Astrocyte of the hippocampus (primary cell): ENCODE measurements at regions not wholly inside any gene's neighbourhood (a gene's known extent, or its start where the extent isn't known, plus 50 kb on each side); places are given as distances from the start of the nearest gene placed in this dataset.
A peak's percentile ranks its signal among the peaks of the same experiment; 100 is the strongest.
"Not testable (repeated sequence)": the region's sequence is repeated elsewhere in the genome, so short reads cannot be mapped to it uniquely, and the experiment has no call there.

ENCODE experiments used
- DNase-seq: peaks from one replicate; pipeline ENCODE4 v3.0.0; 2011; ENCODE audit warnings: low read depth, low spot score

DNA sequence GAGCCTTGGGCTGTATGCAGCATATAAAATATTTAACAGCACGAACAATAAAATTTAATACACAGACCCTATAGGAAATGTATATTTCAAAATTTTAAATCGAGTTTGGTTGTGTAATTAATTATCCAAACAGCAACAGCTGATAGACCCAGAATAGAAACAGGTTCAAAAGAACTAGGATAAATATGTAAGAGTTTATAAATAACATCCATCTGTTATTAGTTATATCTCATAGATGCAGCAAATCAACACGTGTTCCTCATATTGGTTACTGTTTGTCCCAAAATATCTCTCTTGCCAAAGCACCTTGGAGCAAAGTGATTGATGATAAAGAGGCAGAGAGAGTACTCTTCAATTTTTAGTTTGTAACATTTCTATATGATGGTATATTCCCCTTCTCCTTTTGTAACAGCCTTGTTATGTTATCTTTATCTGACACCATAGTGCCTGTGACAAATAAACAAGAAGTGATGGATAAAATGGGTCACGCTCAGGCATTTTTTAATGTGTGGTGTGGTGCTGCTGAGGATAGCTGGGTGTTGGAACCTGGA lies 260.6 kb upstream of the NBEA start:
- no peak for DNase-seq

DNA sequence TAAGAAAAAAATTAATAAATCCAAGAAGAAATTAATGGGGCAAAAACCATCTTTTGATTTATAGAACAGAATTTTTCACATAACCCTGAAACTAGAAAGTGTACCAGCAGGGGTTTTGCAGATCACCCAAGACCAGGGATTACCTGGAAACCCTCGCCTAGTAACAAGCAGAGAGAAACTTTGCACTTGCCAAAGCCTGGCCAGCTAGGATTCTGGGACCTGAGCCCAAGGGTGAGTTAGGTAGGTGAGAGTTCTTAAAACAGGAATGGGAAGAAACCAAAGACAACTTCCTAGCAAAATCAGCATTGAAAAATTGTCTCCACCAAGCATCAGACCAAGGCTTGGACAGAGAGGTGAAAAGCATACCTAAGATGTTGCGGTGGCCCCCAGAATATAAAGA lies 247.0 kb upstream of the NBEA start:
- no peak for DNase-seq

DNA sequence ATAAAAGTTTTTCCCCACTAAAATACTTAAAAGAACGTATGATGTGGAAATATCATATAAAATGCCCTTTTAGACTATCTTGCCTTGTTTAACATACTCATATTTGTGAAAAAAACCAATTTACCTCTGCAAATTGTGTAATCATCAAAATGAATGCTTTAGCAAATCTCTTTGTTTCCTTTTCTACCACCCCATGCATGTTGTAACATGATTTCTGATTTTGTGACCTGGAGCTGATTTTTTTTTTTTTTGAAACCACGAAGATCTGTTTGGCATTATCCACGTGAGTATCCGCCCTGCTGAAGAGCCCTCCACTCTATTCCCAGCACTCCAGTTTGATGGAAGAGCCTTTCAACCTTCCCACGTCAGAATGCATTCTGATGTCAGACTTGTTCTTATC lies 245.8 kb upstream of the NBEA start:
- DNase-seq: no peak

GRCh38 chr13:34696741-34697140 lies 245.3 kb upstream of the NBEA start:
- no peak for DNase-seq

- DNase-seq: no peak
Observed at GRCh38 chr13:34698945-34699344, 243.1 kb upstream of the NBEA start.

DNA sequence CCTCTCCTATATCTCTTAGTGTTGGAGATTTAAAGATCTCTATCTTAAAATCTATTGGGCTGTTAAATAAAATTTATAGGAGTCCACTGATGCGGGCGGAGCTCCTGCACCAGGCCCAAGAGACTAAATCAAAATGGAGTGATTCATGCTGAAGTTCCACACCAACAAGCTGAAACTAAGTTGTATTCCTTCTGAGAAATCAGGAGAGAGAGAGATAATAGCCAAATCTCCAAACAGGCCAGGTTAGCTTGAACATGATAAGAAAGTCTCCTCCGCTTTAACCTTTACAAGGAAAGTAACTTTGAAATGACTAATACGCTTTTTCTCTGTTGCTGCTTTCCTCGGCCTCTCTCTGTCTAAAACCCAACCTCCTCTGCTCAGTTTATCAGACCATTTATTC lies 241.9 kb upstream of the NBEA start:
- no peak for DNase-seq

DNA sequence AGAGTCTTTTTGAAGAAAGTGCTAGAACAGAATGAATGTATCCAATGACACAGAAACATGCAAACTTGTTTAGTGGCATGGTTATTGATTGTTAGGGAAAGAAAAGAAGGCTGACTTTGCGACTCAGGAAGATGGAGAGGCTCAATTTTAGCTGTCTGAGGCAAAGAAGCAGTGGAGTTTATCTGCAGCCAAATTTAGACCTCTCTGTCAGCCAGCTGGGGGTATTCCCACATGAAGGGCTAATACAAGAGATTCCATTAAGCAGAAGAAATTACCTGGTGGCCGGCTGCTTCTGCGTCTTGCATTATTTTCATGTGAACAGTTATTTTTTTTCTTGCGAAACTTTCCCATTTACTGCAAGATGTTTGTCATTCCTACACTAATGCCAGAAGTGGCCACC lies 240.2 kb upstream of the NBEA start:
- DNase-seq: no peak

GRCh38 chr13:34708566-34709313 lies 233.3 kb upstream of the NBEA start:
- no peak for DNase-seq

DNA sequence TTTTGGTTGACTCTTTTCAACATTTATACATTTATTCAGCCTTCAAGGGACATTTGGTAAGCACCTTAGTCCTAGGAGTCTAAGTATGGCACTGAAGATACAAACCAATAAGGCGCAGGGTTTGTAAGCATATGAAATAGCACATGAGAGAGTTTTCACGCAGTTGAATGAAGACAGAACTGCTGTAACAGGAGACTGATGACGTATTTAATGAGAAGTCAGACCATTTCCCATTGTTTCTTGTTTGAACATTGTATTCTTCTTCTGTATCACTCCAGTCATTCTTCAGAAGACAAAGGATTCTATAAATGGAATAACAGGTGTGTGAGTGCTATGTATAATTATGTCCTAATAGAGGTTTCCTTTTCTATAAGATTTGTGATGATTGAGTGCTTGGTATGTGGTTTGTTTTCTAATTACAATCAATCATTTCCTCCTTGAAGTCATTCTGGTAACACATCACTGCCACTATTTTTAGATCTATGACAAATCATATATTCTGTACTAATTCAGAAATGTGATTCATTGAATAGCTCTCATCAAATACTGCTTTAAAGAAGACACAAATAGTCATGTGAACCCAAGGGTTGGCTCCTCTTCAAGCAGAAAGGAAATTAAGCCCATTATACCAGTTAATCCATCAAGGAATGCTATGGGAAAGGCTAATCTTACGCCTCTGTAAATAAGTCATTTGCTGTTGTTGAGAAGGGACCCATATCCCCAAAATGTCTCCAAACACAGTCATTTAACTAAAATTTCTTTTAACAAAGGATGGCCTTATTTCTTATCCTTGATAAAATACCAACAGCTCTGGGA lies 222.8 kb upstream of the NBEA start:
- no peak for DNase-seq

DNA sequence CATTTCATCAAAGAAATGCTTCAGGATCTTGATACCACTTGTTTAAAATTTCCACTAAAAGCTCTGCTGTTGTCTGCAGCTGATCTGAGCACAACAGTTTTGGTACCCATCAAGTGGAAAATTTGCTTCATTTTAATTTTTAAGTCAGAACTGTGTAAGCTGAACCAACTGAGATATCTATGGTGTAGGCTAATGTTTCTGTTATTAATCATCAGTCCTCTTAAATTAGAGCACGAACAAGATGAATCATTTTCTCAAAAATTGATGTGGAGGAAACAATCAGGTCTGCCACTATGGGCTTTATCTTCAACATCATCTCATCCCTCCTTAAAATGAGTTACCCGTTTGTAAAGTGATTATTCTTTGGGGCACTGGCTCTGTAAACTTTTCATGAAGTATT lies 221.5 kb upstream of the NBEA start:
- DNase-seq: no peak

DNA sequence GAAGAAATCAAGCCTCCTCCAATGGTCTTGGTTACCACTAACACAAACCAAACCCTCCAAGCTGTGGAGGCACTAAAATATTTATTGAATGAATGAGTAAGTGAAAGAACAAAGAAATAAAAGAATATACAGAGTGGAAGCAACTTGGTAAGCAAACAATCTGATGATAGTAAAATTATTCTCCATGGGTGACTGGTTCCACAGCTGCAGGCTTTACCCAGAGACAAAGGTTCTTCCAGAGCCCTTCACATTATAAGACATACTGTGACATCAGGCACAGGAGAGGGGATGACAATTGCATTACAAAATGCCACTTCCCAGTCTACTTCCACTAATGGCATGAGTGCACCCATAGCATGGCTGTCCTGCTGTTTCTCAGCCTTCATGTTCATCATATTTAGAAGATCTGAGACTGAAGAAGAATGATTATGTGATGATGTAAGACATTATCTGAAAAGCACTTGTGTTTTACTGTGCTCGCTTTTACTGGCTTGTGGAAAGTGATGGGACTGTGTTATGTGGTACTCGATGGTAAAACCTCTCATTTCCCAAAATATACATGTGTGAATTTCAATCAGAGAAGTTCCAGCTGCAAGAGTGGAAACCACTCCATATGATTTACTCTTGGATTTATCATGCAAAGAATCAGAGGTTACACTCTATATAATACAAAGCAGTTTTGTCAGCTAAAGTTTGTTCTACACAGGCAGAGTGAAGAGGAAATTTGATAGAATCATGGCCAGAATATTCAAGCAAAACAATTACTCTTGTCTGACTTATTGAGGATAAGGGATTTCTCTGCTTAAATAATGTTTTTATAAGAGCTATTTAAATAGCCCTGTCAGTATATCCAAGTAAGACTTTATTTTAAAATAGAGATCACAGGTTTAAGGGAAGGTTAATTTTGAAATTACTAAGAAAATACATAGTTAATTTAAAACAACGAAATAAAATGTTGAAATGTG lies 220.2 kb upstream of the NBEA start:
- no peak for DNase-seq

GRCh38 chr13:34722922-34723321 lies 219.1 kb upstream of the NBEA start:
- DNase-seq: no peak

GRCh38 chr13:34730961-34731360 lies 211.1 kb upstream of the NBEA start:
- no peak for DNase-seq

DNA sequence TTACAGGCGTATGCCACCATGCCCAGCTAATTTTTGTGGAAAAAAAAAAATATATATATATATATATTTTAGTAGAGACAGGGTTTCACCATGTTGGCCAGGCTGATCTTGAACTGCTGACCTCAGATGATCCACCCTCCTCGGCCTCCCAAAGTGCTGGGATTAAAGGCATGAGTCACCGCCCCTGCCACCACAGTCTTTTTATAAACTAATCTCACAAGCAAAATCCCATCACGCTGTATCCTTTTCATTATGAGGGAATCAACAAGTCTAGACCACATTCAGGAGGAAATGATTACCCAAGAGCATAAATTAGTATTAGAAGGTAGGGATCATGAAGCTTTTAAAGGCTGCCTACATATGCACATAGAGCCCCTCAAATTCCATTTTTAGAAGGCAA lies 210.6 kb upstream of the NBEA start:
- peak; percentile 6 for DNase-seq

GRCh38 chr13:34733721-34734120 lies 208.3 kb upstream of the NBEA start:
- peak; percentile 16 for DNase-seq

DNA sequence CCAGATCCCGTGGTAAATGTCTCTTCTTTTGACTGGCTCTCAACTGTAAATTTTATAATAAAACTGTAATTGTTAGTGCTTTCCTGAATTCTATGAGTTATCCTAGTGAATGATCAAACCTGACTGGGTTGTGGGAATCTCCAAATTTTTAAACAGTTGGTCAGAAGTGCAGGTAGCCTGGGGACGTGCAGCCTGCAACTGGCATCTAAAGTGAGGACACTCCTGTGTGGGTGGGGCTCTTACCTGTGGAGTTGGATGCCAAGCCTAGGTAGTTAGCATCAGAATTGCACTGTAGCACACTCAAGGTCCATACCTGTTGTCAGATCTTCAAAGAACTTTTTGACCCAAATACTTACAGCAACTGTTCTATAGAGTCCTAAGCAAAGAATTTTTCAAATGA lies 207.1 kb upstream of the NBEA start:
- no peak for DNase-seq

GRCh38 chr13:34738254-34738992 lies 203.6 kb upstream of the NBEA start:
- no peak for DNase-seq

DNA sequence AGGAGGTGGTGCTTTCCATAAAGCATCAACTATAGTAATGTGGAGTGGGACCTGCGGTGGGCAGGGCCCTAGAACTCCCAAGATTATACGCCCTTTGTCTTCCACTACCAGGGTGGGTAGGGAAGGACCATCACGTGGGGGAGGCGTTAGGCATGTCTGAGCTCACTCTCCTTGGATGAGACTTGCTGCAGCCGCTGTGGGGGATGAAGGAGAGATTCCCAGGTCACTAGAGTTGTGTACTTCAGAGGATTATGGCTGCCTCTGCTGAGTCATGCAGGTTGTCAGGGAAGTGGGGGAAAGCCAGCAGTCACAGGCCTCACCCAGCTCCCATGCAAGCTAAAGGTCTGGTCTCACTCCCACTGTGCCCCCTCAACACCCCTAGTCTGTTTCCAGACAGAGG lies 195.0 kb upstream of the NBEA start:
- not testable (repeated sequence) for DNase-seq

- no peak for DNase-seq
Observed at GRCh38 chr13:34747507-34747906, 194.6 kb upstream of the NBEA start.

GRCh38 chr13:34748073-34748472 lies 194.0 kb upstream of the NBEA start:
- DNase-seq: peak; percentile 70

- peak; percentile 52 for DNase-seq
Observed at GRCh38 chr13:34748596-34748995, 193.5 kb upstream of the NBEA start.
